GM18868 (cell line): ENCODE measurements at regions not wholly inside any gene's neighbourhood (a gene's known extent, or its start where the extent isn't known, plus 50 kb on each side); places are given as distances from the start of the nearest gene placed in this dataset.

Experiments used
- ATAC-seq: cut with Tn5 transposase; IDR thresholded peaks from one replicate; pipeline ENCODE4 v1.9.1; 2021; ENCODE audit warnings: mild to moderate bottlenecking, moderate library complexity; ENCODE audit not compliant: unreplicated experiment

DNA sequence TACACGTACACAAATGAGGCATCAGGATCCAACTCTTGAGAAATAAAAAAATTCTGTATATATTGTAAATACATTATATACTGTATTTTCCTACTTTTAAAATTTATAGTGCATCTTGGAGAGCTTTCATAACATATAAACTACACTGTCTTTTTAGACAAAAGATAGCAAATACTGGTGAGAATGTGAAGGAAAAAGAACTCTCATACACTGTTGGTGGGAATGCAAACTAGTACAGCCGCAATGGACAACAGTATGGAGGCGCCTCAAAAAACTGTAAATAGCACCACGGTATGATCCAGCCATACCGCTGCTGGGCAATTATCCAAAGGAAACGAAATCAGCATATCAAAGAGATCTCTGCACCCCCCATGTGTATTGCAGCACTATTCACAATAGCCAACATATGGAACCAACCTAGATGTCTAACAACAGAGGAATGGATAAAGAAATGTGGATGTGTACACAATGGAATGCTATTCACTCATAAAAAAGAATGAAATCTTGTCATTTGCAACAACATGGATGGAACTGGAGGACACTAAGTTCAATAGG is 292.4 kb downstream of the EFNB2 start:
- ATAC-seq, result no peak

DNA sequence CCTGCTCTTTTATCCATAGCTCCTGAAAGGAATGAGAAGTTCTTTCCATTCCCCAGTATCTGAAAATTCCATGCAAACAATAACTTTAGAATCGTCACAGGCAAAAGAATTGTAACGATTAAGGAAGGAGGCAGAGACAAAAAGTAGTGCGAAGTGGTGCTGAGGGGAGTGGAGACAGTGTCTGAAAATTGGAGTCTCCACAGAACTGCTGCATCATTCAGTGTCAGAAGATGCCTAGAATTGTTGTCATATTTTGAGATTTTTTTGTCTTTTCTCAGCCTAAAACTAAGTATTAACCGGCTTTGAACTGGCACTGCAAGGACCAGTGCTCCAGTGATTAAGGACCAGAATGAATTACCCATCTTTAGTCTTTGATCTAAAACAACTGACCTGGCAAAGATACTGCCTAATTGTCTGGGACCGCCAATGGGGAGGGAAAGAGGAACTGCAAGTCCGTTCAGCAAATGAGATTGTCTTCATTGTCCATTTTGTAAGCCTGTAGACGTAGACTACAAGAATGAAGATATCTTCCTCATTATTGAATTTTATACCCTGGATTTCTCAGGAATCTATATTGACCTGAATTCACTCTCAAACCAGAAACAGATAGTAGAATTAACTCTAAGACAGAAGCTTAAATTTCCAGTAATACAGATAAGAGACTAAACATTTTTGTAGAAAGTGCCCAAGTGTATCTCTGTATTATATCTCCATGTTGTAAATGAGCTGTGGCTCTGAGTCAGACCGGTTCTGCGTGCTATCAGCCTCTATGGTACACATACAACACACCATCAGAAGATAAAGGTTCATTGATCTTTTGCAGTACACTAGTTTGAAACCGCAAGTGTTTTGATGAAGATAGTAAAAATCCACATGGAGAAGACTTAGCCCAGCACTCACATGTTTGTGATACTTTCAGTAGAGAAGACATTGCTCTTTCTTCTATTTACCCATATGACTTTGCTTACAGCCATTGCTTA is 293.2 kb downstream of the EFNB2 start:
- no peak for ATAC-seq

DNA sequence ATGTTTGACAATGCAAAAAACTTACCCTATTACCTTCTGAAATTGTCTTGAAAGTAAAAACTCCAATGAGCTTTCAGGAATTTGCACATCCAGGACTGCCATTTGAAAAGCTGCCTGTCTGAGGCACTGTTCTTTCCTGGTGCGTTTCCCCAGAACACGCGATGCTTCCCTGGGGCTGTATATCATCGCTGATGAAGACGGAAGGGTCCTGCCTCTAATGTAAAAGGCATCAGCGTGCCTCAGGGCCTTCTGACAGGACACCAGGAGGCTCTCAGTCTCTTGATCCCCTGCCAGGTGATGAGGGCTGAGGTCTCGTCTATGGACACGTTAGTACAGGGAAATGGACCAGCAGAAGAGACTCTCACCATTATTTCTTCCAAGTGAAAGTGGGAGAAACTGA is 296.8 kb downstream of the EFNB2 start:
- no peak for ATAC-seq

DNA sequence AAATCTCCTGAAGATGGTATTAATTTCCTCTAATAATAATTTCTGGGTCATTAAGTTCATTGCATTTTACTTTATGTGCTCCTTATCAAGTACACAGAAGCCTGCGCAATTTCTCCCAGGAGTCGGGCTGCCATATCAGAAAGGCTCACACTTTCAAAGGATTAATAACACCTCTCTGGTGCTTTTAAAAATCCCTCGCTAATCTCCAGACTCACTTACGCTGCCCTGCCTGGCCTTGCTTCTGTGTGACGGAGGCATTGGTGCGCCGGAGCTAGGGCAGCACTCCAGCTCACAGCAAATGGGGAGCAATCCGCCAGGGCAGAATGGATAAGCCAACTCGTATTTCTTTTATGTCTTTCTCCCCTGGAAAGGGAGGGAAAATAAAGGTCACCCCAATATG is 300.8 kb downstream of the EFNB2 start:
- no peak for ATAC-seq

DNA sequence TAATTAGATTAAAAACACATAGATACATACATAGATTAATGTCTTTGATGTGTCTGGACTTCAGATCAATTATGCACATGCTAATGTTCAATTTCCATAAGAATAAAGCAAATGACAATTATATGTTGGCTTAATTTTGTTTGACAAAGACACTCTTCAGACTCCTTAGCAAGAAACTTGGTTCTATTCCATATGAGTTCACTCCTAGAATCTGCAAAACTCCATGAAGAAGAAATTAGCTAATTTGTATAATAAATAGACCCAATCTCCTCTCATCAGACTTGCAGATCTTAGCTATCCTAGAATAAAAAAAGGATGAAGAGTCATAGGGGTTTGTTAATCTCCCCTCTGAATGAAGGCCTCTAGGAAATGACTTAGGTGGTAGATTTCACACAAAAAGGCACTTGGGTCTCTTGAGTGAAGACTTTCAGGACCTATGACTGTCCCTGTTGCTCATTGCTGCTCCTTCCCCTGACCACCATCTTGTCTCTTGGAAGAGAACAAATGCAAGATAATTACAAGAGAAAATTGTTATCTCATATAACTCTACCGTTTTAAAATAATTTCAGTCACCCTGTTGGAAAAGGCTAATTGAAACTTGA is 302.2 kb downstream of the EFNB2 start:
- no peak for ATAC-seq

DNA sequence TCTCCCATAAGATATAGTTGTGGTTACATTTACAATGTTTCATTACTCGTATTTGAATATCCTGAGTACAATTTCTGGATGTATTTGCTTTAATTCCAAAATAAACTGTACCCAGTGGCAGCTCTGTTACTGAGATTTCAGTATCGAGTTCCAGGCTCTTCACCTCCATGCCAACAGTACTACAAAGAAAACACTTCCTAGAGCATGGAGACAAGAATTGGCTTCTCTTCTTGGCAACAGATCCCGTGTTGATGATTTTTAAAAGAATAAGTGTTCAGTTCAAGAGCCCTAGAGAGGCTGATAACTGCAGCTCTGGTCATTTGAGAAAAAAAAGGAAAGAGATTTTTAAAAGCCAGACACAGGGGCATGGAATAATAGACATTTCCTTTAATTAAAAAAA is 302.8 kb downstream of the EFNB2 start:
- no peak for ATAC-seq

DNA sequence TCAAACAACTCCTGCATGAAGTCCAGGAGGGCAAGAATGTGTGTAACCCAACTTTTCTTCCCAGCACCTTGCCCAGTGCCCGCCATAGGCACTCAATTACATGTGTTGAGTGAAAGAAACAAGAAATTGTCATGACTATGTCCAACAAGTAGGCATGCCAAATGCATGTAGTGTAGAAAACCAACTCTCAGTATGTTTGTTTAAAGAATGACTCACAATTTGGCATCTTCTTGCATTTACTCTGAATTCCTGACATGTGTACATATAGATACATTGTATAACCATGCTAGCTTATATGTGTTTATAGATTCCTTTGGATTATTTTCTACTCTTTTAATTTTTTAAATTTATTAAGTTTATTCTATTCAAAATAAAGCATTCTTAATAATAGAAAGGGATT is 305.0 kb downstream of the EFNB2 start:
- no peak for ATAC-seq

DNA sequence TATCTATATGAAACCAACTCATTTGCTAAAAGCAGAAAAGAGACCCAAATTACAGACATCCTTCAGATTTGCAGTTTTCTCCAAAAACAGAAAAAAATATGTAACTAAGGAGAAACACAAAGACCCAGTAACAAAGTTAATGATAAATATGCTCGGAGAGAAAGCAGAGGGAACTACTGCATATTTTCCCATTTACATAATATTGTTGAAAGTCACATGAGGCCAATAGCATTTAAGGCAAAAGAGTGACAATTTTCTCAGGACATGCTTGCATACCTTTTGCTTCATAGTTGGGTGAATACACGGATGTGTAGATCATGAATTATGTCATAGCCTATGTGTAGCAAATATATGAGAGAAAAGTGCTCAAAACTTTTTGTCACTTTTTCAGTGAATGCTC is 310.3 kb downstream of the EFNB2 start:
- ATAC-seq, result no peak

DNA sequence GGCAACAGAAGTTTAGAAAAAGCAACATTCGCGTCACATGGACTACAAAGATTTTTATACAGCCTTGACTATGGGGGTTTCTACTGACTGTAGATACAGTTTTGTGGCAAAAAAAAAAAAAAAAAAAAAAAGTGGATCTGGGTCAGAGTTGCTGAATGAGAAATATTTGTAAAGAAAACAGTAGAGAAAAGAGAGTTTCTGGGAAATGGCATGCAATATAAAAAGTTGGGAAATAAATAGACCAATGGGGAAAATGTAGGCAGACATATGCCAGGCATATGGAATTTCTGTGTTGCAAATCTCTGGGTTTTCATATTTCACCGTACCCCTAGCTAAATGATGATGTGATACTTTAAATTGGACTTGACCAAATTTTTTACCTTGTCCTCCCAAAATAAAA is 315.3 kb downstream of the EFNB2 start:
- ATAC-seq, result no peak

DNA sequence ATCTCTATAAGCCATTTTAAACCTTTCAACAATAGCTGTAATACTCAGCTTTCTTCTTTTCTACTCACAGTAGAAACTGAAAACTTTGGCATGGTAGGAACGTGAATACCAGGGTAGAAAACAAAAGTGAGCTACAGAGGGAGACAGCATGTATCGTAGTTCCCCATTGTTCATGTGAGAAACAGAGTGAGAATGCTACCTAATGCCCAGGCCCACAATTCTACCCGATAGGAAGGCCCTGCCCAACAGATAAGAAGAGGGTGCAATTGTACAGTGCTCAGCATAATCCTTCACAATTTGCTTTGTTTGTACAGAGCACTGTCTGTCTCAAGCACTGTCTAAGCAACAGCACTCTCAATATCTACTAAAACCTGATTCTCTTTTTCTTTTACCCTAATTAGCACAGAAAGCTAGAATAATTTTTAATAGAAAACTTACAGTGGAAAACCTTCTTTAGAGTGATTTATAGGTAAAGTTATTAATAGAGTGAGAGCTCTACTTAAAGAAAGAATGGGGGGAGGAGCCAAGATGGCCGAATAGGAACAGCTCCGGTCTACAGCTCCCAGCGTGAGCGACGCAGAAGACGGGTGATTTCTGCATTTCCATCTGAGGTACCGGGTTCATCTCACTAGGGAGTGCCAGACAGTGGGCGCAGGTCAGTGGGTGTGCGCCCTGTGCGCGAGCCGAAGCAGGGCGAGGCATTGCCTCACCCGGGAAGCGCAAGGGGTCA is 322.3 kb downstream of the EFNB2 start:
- ATAC-seq, result no peak

DNA sequence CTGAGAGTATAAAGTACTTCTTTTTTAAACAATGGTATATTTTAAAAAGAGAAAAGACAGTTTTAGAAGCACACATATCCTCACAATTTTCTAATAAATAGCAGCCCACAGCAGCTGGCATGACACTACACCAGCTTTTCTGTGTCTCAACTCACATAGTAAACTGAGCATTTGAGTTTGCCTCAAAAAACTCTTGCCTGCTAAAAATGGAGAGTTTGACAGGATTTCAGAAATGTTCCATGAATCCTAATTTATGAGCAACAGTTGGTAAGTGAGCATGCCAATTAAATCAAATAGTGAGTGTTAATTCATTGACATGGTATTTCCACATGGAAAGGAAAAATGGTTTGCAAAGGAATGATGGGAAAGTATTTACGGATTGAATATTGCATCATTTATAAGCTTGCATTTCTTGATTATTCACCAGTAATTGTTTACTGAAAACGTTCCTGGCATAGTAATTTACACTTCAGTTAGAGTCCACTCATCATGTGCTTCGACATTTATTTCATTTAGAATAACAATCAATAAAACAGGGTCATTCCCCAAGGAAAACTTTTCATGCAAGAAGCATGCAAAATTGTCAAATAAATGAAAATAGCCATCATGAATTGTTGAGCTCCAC is 323.0 kb downstream of the EFNB2 start:
- no peak for ATAC-seq

DNA sequence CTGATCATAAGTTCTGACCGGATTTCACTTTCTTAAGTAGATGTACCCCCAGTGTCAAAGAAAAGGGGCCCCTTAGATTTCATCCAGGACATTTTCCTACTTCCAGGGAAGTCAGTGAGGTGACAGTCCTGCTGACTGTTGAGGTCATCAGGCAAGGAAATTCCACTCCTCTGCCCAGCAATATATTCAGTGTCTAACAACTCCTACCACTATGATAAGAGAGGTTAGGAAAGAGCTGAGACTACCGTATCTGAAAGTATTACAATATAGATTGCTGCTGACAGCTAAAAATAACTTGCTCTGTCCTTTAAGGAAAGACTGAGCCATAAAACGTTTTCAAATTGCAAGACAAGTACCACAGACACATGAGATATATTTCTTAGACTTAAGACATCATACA is 325.1 kb downstream of the EFNB2 start:
- no peak for ATAC-seq

DNA sequence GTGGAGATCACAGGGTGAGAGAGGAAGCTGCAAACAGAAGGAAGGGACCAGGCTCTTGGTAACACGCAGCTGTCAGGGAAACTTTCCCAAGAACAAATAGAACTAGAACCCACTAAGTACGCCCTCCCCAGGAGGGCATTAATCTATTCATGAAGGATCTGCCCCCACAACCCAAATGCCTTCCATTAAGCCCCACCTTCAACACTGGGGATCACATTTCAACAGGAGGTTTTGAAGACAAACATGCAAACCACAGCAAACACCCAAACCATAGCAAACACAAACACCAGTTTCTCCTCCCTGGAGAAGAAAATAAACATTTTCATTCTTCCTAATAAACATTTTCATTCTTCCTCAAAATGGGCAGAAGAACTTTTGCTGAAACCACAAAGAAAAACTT is 329.6 kb downstream of the EFNB2 start:
- ATAC-seq, result no peak

DNA sequence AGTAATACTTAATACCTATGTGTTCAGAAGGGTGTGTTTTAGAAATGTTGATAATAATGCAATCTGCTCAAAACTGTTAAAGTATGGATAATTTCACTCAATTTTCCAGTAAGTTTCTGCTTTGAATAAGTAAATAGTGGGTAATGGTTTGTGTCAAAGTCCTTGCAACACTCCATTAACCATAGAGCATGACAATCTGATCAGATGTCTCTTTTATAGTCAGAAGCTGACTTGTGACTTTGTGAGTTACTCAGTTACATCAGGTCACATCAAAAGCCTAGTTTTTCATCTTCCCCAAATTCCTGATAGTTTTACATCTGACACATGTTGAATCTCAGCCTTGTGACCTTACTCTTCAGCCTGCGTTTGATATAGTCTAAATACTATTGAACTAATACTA is 338.0 kb downstream of the EFNB2 start:
- ATAC-seq, result no peak

DNA sequence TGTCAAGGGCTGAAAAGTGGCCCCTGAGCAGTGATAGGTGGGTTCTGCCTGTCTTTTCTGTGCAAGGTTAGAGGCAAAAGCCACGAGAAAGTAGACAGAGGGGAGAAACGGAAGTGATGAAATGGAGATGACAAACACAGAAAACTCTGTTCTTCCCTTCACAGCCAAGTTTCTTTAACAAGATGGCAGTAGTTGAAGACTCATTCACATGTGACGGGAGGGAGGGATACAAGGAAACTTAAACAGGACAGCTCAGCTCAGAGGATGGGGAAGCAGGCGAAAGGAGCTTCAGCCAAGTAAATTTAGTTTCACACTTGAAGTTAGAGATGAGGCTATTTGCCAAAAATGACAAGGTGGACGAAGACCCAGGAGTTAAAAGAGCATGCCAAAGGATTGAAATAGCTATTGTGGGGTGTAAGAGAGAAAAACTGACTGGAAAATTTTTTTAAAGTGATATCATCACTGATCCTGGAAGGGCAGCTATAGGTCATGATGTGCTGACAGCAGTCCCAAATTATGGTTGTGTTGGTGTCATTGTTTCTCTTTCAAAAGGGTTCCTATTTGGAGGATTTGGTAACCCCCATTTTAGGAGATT is 347.9 kb downstream of the EFNB2 start:
- ATAC-seq, result no peak

DNA sequence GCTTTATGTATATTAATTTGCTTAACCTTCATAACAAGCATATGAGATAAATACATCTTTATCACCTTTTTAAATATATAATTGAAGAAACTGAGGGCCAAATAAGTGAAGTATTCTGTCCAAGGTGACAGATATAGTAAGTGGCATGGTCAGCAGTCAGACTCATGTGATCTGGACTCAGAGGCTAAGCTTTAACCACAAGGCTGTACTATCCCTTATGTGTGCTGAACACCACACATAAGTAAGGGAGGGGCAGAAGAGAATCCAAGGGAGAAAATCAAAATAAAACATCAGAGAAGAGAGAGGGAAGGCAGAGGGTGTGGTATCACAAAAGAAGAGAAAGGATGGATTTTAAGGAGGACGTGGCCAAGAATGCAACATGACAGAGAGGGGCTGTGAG is 348.4 kb downstream of the EFNB2 start:
- no peak for ATAC-seq

DNA sequence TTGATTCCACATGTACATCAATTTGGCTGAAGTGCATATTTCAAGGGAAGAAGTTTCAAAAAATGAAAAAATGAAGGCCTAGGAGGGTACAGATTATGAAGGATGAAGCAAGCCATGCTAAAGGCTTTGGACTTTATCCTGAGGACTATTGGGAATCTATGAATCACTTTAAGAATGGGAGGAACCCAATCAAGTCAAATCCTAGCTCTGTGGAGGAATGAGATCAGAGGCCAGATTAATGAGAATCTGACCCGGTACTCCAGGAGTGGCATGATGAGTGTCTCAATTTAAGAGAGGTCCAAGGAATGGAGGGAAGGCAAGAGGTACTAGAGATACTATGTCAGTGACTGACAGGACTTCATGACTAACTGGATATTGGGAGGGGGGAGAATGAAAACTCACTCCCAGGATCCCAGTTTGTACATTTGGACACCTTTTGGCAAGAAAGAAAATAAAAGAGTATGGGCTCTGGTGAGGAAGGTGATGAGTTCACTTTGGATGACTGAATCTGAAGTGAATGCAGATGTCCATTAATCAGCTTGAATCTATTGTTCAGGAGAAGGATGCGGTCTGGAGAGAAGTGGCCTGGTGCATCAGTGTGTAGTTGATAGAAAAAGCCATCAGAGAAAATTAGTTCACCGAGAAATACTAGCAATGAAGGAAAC is 349.0 kb downstream of the EFNB2 start:
- no peak for ATAC-seq

DNA sequence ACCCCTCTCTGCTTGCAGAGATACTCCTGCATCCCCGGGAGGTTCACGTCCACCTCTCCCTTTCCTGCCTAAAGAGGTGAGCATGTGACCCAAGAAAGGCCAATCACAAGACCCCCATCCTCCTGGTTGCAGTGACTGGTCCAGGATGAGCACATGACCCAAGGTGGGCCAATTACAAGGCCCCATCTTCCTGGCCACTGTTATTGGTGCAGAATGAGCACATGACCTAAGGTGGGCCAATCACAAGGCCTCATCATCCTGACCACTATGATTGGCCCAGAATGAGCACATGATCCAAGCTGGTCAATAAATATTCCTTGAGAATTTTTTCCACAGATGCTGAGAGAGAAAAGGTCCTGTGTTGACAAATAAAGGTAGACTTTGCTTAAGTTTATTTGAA is 350.7 kb downstream of the EFNB2 start:
- ATAC-seq, result no peak

DNA sequence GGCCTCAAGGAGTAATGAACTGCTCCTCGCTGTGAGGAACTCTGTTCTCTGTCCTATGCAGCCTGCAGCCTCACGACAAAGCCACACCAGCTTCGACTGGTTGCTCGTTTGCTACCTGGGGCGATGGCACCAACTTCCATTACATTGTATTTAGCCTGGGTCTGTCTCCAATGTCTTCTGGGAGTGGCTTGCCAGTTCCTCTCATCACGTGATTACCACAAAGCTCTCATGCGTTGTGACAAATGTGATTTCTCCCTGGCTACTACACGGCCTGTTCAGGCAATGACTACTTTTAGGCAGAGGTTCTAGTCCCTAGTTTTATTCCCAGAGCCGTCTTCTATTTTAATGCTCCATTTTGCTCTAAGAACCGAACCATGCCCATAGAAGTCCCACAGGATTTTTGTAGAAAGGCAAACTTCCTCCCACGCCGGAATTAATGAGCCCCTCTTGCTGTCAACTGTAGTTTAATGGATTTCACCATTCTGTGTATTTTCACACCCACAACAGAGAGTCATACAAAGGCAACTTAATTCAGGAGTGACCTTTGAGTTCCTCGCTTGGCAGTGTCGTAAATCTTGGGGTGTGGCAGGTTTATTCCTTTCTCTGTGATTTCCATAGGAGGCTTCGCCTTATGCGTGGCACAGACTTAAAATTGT is 351.9 kb downstream of the EFNB2 start:
- ATAC-seq, result no peak

DNA sequence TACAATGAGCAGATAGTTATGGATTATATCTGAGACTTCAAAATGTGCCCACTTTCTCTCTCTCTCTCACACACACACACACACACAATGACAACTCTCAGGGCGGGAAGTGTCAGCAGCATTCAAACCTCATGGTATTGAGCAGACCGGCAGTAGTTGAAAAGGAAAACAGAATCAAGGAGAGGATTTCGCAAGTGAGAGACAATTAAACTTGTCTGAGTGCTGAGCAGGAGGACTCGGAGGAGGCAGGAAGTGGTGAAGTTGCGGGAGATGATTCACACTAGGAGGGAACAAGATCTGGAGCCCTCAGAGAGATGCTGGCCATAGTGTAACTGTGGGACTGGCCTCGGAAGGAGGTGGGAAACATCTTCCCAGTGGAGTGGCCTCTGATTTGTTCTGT is 353.1 kb downstream of the EFNB2 start:
- no peak for ATAC-seq
